Kidney tubule cell (primary cell): ENCODE measurements at regions not wholly inside any gene's neighbourhood (a gene's known extent, or its start where the extent isn't known, plus 50 kb on each side); places are given as distances from the start of the nearest gene placed in this dataset.
"Not testable (repeated sequence)": the region's sequence is repeated elsewhere in the genome, so short reads cannot be mapped to it uniquely, and the experiment has no call there.

Experiments
- DNase-seq: peaks from one replicate; pipeline ENCODE4 v3.0.0-alpha.2; 2018; ENCODE audit warnings: low spot score

DNA sequence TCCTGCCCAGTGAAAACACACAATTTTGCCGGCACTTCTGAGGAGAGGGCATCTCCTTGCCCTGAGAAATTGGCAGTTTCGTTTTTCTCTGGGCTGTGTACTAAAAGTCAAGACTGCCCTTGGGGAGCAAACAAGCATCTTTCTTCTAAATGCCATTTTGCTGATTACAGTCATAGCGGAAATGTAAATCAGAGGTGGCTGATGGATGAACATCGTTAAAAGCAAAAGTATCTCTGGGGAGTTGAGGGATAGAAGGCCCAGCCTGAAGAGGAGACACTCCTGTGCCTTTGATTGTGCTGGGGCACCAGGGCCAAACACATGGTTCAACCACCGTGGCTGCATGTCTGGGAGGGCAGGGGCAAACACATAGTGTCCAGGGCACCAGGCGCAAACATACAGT, 49.8 kb downstream of the ABCC12 start:
- no peak for DNase-seq

DNA sequence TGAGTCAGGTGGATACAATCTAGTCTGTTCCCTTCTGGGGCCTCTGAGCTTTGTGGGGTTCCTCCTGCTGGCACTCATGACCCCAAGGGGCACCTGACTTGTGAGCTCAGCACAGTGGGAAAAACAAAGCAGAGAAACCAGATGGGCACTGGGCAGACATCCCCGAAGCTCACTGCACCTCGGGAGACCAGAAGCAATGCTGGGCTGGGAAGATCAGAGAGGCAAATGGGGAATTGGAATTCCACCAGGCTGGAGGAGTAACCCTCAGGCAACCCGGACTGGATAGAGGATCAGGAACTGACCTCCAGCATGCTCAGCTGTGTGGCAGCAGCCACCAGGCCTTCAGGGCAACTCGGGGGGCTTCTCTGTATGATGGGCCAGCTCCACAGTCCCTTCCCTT, 50.3 kb downstream of the ABCC12 start:
- DNase-seq, result no peak

GRCh38 chr16:48103591-48103990, 52.2 kb downstream of the ABCC12 start:
- no peak for DNase-seq

DNA sequence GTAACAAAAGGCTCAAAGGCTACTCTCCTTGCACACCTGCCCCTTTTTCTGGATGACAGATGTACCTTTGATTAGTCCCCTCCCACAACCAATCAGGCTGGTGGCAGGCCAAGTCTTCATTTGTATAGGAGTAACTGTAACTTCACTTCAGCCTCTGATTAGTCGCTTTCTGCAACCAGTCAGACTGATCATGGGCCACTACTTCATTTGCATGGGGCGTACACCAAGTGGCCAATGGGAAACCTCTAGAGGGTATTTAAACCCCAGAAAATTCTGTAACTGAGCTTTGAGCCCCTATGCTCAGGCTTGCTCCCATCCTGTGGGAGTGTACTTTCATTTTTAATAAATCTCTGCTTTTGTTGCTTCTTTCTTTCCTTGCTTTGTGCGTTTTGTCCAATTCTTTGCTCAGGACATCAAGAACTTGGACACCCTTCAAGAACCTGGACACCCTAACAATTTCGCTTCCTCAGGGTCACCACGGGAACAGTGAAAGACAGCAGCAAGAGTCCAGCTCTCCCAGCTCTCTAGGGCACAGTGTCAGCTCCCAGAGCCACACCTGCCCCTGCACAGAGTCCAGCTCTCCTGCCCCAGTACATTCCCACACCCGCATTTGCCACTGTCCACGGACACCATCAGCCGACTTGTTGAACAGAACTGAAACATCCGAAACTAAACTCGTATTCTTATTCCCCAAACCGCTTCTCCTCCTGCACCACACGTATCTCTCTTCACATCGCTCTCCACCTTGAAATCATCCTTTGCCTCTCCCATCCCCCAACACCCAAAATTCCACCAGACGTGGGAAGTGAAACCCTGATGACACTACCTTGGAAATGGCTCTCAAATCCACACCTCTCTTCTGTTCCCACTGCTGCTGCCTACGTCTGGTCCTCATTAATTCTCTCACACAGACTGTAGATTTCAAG, 53.4 kb downstream of the ABCC12 start:
- DNase-seq, result no peak

DNA sequence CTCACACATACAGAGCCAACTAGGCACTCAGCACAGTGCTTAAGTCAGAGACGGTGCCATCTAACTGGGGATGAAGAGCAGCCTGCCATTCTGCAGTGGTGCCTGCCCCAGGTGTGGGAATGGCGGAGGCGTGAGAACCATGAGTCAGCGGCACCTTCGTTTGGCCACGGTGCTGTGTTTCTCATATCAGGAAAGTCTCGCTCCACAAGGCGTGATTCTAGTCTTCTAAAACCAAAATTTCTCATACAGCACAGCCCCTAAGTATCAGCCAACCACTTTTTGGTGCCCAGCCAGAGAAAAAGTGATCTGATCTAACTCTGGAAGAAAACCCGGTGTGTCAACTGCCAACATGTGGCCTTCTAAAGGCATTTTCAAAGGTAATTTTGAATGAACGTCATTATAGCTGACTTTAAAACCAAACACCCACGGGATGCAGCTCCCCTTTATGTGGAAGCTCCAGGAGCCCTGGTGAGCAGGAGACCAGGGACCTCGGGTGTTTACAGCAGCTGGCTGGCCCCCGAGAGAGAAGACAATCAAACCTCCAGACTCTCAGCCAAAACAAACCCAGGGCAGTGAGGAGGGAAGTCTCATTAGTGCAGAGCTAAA, 54.6 kb downstream of the ABCC12 start:
- no peak for DNase-seq

DNA sequence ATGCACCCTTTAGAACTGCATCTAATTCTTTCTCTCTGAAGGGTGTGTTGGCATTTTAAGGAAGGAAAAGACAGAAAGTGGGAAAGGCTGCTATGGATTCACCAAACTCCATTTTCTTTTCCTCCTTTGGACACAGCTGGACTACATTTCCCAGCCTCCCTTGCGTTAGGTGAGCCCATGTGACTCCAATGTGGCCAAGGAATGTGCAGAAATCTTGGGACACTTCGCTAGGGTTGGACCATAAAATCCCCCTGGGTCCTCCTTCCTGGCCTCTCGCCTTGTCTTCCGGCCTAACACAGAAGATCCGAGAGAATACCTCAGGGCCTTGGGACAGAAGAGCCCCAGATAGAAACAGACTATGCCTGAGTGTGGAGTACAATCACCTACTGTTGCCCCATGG, 56.3 kb downstream of the ABCC12 start:
- no peak for DNase-seq

GRCh38 chr16:48098472-48098871, 57.3 kb downstream of the ABCC12 start:
- DNase-seq, result no peak

DNA sequence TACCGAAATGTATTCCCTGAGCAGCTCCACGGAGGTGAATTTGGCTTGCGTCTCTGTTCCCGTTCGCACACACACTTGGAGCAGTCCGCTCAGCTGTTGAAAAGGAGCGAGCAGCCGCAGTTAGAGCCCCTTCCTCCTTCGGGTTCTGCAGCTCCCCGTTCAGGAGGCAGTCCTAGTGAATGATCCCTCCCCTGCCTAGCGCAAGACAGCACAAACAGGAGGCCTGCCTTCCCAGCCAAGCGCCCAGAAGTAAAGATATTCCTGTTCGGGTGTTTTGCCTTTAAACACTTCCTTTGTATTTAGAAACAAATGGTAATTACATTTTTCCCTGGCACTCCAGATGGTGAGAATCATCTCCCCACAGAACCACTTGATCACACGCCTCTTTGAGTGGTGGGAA, 64.7 kb downstream of the ABCC12 start:
- no peak for DNase-seq

DNA sequence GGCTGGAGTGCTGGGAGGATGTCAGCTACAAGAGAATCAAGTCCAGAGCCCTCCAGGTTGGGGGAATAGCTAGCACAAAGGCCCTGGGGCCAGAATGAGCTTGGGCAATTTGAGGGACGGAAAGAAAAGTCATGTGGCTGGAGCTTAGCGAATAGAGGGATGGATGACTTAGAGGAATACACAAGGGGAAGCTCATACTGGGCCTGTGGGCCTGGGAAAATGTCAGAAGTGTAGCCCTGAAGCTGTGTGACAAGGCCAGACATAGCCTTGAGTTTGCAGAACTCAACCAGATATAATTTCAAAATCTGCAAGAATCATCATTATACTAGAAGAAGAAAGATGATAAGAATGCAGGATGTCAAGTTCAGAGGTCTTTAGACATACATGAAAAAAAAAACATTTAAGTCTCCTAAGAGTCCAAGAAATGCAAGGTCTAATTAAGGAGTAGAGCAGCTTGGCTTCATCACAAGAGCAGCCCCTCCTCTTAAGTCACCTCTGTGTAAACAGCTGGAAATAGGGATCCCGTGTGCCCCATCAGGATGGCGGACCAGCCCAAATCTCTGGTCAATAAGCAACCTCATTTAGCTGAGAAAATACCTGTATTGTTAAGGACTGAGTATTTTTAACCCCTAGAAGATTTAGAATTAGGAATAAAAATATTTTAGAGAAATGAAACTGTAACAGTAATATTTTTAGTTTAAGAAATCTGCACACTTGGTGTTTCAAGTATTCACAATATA, 66.6 kb downstream of the ABCC12 start:
- no peak for DNase-seq

- DNase-seq, result no peak
Measured at GRCh38 chr16:48087639-48088038, 68.2 kb downstream of the ABCC12 start.

- no peak for DNase-seq
Measured at GRCh38 chr16:48086422-48086821, 69.4 kb downstream of the ABCC12 start.

DNA sequence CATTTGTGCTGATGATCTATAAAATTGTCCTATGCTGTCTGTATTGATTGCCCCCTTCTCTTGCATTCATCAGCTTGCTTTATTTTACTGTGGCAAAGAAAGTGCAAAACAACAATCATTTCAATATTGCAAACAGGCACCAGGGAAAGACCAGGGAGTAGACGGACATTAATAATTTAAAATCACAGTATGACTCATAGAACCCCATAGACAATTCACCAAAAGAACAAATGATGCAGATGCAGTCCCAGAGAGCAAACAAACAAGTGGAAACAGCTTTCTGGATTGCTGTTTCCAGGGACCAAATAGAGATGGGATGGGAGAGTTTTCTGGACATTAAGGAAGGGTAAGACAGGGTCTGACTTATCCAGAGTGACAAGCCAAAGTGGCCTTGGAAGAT, 70.1 kb downstream of the ABCC12 start:
- no peak for DNase-seq

DNA sequence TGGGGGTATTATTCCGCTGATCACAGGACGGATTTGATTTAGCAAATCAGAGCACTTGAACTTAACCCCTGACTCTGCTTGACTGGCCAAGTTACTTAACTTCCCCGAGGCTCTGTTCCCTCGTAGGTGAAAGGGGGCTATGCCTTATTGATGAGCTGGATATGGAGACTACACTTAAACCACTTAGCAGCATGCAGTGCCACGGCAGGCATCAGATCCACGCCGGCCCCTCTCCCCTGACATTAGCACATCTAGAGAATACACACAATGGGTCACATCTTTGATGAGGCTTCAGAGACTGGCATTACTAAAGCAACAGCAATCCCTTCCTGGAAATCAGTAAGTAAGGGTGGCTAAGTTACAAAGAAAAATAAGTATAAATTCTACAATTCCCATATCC, 71.0 kb downstream of the ABCC12 start:
- DNase-seq, result no peak

DNA sequence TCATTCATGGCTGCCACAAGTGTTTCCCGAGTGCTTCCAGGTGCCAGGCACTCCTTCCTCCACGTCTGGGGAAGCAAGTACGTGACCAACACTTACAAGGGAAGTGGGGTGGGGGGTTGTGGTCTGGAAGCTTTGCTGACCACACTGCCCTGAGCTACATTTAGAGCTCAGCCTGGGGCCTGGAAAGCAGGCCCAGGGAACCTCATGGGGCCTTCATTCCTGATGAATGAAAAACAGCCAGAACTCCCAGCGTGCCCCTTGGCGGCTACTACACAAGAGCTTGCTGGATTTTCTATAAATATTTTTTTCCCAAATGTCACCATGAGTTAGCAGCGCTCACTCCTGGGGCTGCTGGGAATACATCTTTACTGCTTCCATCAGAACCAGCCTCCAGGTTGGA, 73.3 kb downstream of the ABCC12 start:
- DNase-seq, result no peak

GRCh38 chr16:48081656-48082055, 74.1 kb downstream of the ABCC12 start:
- peak; percentile 40 for DNase-seq

GRCh38 chr16:48076455-48077012, 79.3 kb downstream of the ABCC12 start:
- peak; percentile 43 for DNase-seq

DNA sequence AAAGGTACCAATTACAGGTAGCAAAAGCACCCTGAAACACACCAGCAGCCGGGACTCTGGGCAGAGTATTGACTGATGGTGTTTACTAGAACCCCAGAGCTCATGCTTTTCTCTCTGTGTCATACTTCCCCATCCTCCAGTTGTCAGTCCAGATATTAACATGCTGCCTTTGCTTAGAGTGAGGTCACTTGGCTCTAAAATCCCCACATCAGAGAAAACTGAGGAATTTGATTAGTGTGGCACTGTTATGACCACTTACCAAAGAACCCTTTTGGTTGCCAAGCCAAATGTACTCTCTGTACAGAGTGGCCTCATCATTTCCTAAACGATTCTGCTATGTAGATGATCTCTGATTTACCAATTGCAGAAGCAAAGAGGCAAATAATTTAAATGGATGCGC, 80.4 kb downstream of the ABCC12 start:
- DNase-seq, result peak; percentile 9

DNA sequence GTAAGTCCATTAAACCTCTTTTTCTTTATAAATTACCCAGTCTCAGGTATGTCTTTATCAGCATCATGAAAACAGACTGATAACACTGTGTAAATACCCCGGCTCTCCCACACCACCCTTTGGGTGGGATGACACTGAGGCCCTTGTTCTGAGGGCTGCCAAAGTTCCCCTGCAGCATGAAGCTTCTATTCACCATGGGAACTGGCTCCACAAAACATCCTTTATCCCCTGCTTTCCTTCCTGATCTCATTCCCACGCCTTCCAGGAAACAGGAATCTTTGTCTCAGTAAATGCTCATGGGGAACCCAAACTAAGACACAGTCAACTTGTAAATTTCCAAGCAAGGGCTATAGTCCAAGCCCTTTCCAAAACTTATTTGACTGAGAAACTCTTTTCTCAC, 88.4 kb downstream of the ABCC12 start:
- no peak for DNase-seq

- DNase-seq, result no peak
Measured at GRCh38 chr16:48064971-48065370, 90.8 kb downstream of the ABCC12 start.

GRCh38 chr16:48062681-48063080, 93.1 kb downstream of the ABCC12 start:
- no peak for DNase-seq

- DNase-seq, result no peak
Measured at GRCh38 chr16:48059936-48060335, 95.9 kb downstream of the ABCC12 start.

GRCh38 chr16:48059190-48059589, 96.6 kb downstream of the ABCC12 start:
- not testable (repeated sequence) for DNase-seq

GRCh38 chr16:48057048-48057447, 98.7 kb downstream of the ABCC12 start:
- DNase-seq, result no peak
